ENCODE measurements at regions not wholly inside any gene's neighbourhood (a gene's known extent, or its start where the extent isn't known, plus 50 kb on each side); places are given as distances from the start of the nearest gene placed in this dataset.

DNA sequence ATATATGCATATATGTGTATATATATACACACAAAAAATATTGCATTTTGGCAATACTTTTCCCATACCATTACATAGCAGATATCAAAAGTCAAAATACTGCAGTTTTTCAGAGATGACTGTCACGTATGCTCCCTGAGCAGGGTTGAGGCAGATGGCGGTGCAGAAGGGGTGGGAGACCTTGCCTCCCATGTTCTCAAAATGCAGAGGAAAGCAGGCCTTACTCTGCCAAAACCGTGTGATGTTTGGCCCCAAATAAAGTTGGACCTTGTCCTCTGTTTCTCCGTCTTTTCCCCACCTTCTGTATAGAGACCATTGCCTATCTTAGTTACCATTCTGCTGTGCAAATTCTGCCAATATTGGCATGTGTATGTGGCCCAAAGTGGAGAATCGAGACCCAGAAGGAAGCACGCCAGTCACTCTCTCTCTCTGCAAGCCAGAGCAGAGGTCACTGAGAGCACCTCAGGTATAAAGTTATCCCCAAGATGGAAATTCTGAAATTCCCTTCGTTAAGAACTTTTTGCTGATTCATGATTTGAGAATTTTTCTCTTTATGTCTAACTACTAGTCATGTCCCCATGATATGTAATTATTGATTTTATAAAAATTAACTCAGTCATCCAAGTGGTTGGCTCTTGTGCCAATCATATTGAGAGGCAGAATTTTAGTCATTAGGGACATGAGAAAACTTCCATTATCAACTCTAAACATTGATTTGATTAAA is 898.8 kb downstream of the EPHA4 start:
- no peak overlapping the region for H2BK5ac ChIP-seq (ENCODE audit: low read length)
- H3K79me2 ChIP-seq (ENCODE audit: control insufficient read depth, insufficient read depth, low read length), result no peaks in the 10 kb centered on the region
- no peak overlapping the region for H2BK120ac ChIP-seq (ENCODE audit: low read depth, low read length)
- H2AK5ac ChIP-seq (ENCODE audit: low read length), result no peak overlapping the region
- H3K36me3 ChIP-seq (ENCODE audit: control insufficient read depth, insufficient read depth, low read length), result no peaks in the 10 kb centered on the region
- no peak overlapping the region for H3K9ac ChIP-seq (ENCODE audit: low read length)
- no peak for DNase-seq
- no peak overlapping the region for H3K4me3 ChIP-seq (ENCODE audit: low read length)
- no peak overlapping the region for H3K4me2 ChIP-seq (ENCODE audit: low read length)
- no peak overlapping the region for H3K4ac ChIP-seq (ENCODE audit: low read depth, low read length)
- H3K27ac ChIP-seq (ENCODE audit: low read depth, low read length), result no peak overlapping the region
- WGBS (ENCODE audit: extremely low coverage, insufficient coverage, low lambda C conversion rate), result no CpG with 5 or more reads among the region's 7 CpGs
- no peaks in the 10 kb centered on the region for H3K27me3 ChIP-seq (ENCODE audit: insufficient read depth, low read length, poor library complexity)
- H3K79me1 ChIP-seq (ENCODE audit: low read length), result no peaks in the 10 kb centered on the region
- no peak overlapping the region for H4K8ac ChIP-seq (ENCODE audit: low read depth, low read length)
- no peak overlapping the region for H3K18ac ChIP-seq (ENCODE audit: low read length)
- H3K23ac ChIP-seq (ENCODE audit: low read length), result no peak overlapping the region
- H2BK15ac ChIP-seq (replicated peaks; ENCODE audit: low read depth), result no peak overlapping the region
- peaks cover 5% of the 10 kb centered on the region for H3K4me1 ChIP-seq (ENCODE audit: control insufficient read depth, low read depth, low read length)
- H3K56ac ChIP-seq (ENCODE audit: low read length), result no peak overlapping the region
- H4K5ac ChIP-seq (ENCODE audit: low read length), result no peak overlapping the region

DNA sequence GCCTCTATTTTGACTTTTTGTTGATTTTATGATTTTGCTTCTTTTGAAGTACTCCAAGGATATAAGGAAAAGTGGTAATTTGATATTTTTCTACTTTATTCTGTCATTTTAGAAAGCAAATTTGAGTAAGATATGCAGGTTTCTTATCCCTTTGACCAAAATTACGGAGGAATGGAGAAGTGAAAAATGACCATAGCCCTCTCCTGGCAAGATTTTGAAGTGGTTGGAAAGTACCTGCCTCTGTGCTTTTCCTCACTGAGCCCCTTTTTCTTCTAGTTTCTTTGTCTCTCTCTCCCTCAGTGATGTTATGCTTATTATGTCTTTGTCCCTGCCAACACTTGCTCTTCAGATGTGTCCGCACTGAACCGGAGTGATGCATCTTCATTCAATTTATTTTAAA is 898.1 kb downstream of the EPHA4 start:
- no peak overlapping the region for H4K8ac ChIP-seq (ENCODE audit: low read depth, low read length)
- DNase-seq, result no peak
- peaks cover 5% of the 10 kb centered on the region for H3K4me1 ChIP-seq (ENCODE audit: control insufficient read depth, low read depth, low read length)
- WGBS (ENCODE audit: extremely low coverage, insufficient coverage, low lambda C conversion rate), result no CpG with 5 or more reads among the region's 3 CpGs
- H3K4me3 ChIP-seq (ENCODE audit: low read length), result no peak overlapping the region
- no peaks in the 10 kb centered on the region for H3K79me2 ChIP-seq (ENCODE audit: control insufficient read depth, insufficient read depth, low read length)
- no peaks in the 10 kb centered on the region for H3K79me1 ChIP-seq (ENCODE audit: low read length)
- no peak overlapping the region for H2AK5ac ChIP-seq (ENCODE audit: low read length)
- H4K5ac ChIP-seq (ENCODE audit: low read length), result no peak overlapping the region
- no peak overlapping the region for H3K4me2 ChIP-seq (ENCODE audit: low read length)
- no peak overlapping the region for H3K56ac ChIP-seq (ENCODE audit: low read length)
- no peak overlapping the region for H3K18ac ChIP-seq (ENCODE audit: low read length)
- no peaks in the 10 kb centered on the region for H3K36me3 ChIP-seq (ENCODE audit: control insufficient read depth, insufficient read depth, low read length)
- H3K27ac ChIP-seq (ENCODE audit: low read depth, low read length), result no peak overlapping the region
- no peak overlapping the region for H2BK15ac ChIP-seq (replicated peaks; ENCODE audit: low read depth)
- H2BK120ac ChIP-seq (ENCODE audit: low read depth, low read length), result no peak overlapping the region
- H3K23ac ChIP-seq (ENCODE audit: low read length), result no peak overlapping the region
- no peak overlapping the region for H3K9ac ChIP-seq (ENCODE audit: low read length)
- H3K27me3 ChIP-seq (ENCODE audit: insufficient read depth, low read length, poor library complexity), result no peaks in the 10 kb centered on the region
- H2BK5ac ChIP-seq (ENCODE audit: low read length), result no peak overlapping the region
- no peak overlapping the region for H3K4ac ChIP-seq (ENCODE audit: low read depth, low read length)

- WGBS (ENCODE audit: extremely low coverage, insufficient coverage, low lambda C conversion rate), result no CpG with 5 or more reads among the region's 1 CpG
- peaks cover 5% of the 10 kb centered on the region for H3K4me1 ChIP-seq (ENCODE audit: control insufficient read depth, low read depth, low read length)
- no peaks in the 10 kb centered on the region for H3K79me1 ChIP-seq (ENCODE audit: low read length)
- H3K79me2 ChIP-seq (ENCODE audit: control insufficient read depth, insufficient read depth, low read length), result no peaks in the 10 kb centered on the region
- no peak overlapping the region for H3K23ac ChIP-seq (ENCODE audit: low read length)
- no peak overlapping the region for H3K9ac ChIP-seq (ENCODE audit: low read length)
- no peak overlapping the region for H3K18ac ChIP-seq (ENCODE audit: low read length)
- no peak overlapping the region for H2AK5ac ChIP-seq (ENCODE audit: low read length)
- H3K56ac ChIP-seq (ENCODE audit: low read length), result no peak overlapping the region
- H2BK5ac ChIP-seq (ENCODE audit: low read length), result no peak overlapping the region
- H3K4me2 ChIP-seq (ENCODE audit: low read length), result no peak overlapping the region
- H2BK120ac ChIP-seq (ENCODE audit: low read depth, low read length), result no peak overlapping the region
- H3K4ac ChIP-seq (ENCODE audit: low read depth, low read length), result no peak overlapping the region
- H3K27ac ChIP-seq (ENCODE audit: low read depth, low read length), result no peak overlapping the region
- H3K4me3 ChIP-seq (ENCODE audit: low read length), result no peak overlapping the region
- no peak overlapping the region for H2BK15ac ChIP-seq (replicated peaks; ENCODE audit: low read depth)
- DNase-seq, result no peak
- no peaks in the 10 kb centered on the region for H3K27me3 ChIP-seq (ENCODE audit: insufficient read depth, low read length, poor library complexity)
- H3K36me3 ChIP-seq (ENCODE audit: control insufficient read depth, insufficient read depth, low read length), result no peaks in the 10 kb centered on the region
- no peak overlapping the region for H4K8ac ChIP-seq (ENCODE audit: low read depth, low read length)
- no peak overlapping the region for H4K5ac ChIP-seq (ENCODE audit: low read length)
Measured at GRCh38 chr2:220676695-220677094, 895.4 kb downstream of the EPHA4 start.

DNA sequence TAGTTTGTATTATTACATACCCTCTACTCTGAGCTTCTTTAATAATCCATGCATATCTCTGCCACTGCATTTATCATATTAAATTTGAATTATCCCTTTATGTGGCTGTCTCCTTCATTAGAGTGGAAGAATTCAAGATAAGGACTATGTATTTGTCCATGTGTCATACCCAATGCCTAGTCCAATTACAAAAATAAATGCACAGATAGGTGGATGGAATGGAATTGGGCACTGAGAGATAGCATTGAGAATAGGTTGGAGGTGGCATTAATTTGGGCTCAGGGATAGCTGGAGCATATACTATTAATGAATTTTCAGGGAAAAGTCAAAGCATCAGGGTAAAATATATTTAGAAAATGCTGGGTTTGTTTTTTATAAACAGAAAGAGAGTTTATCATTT is 893.2 kb downstream of the EPHA4 start:
- DNase-seq, result no peak
- Histone ChIP-seq H3K4me3 (ENCODE audit: low read length) (no peak overlapping the region), H3K27ac (ENCODE audit: low read depth, low read length) (no peak overlapping the region)

GRCh38 chr2:220682616-220683015 is 889.5 kb downstream of the EPHA4 start:
- WGBS (ENCODE audit: extremely low coverage, insufficient coverage, low lambda C conversion rate), result no CpG with 5 or more reads among the region's 1 CpG
- Histone ChIP-seq H3K23ac (ENCODE audit: low read length) (no peak overlapping the region), H3K4me2 (ENCODE audit: low read length) (no peak overlapping the region), H4K5ac (ENCODE audit: low read length) (no peak overlapping the region), H2BK120ac (ENCODE audit: low read depth, low read length) (no peak overlapping the region), H4K8ac (ENCODE audit: low read depth, low read length) (no peak overlapping the region), H2AK5ac (ENCODE audit: low read length) (no peak overlapping the region), H3K56ac (ENCODE audit: low read length) (no peak overlapping the region), H3K18ac (ENCODE audit: low read length) (no peak overlapping the region), H3K79me1 (ENCODE audit: low read length) (no peaks in the 10 kb centered on the region), H3K27ac (ENCODE audit: low read depth, low read length) (no peak overlapping the region), H3K4ac (ENCODE audit: low read depth, low read length) (no peak overlapping the region), H3K27me3 (ENCODE audit: insufficient read depth, low read length, poor library complexity) (no peaks in the 10 kb centered on the region), H3K36me3 (ENCODE audit: control insufficient read depth, insufficient read depth, low read length) (no peaks in the 10 kb centered on the region), H3K4me1 (ENCODE audit: control insufficient read depth, low read depth, low read length) (no peaks in the 10 kb centered on the region), H3K4me3 (ENCODE audit: low read length) (no peak overlapping the region), H2BK5ac (ENCODE audit: low read length) (no peak overlapping the region), H3K79me2 (ENCODE audit: control insufficient read depth, insufficient read depth, low read length) (no peaks in the 10 kb centered on the region), H2BK15ac (replicated peaks; ENCODE audit: low read depth) (no peak overlapping the region), H3K9ac (ENCODE audit: low read length) (no peak overlapping the region)
- DNase-seq, result no peak

More for the DNA sequence above, 893.2 kb downstream of the EPHA4 start:
- no peak overlapping the region for H3K18ac ChIP-seq (ENCODE audit: low read length)
- no peaks in the 10 kb centered on the region for H3K79me1 ChIP-seq (ENCODE audit: low read length)
- H2BK5ac ChIP-seq (ENCODE audit: low read length), result no peak overlapping the region
- H4K8ac ChIP-seq (ENCODE audit: low read depth, low read length), result no peak overlapping the region
- no peak overlapping the region for H3K4ac ChIP-seq (ENCODE audit: low read depth, low read length)
- no peak overlapping the region for H2BK15ac ChIP-seq (replicated peaks; ENCODE audit: low read depth)
- no peak overlapping the region for H3K56ac ChIP-seq (ENCODE audit: low read length)
- no peaks in the 10 kb centered on the region for H3K36me3 ChIP-seq (ENCODE audit: control insufficient read depth, insufficient read depth, low read length)
- H3K4me2 ChIP-seq (ENCODE audit: low read length), result no peak overlapping the region
- no peak overlapping the region for H2BK120ac ChIP-seq (ENCODE audit: low read depth, low read length)
- H2AK5ac ChIP-seq (ENCODE audit: low read length), result no peak overlapping the region
- H4K5ac ChIP-seq (ENCODE audit: low read length), result no peak overlapping the region
- no peaks in the 10 kb centered on the region for H3K79me2 ChIP-seq (ENCODE audit: control insufficient read depth, insufficient read depth, low read length)
- peaks cover 5% of the 10 kb centered on the region for H3K4me1 ChIP-seq (ENCODE audit: control insufficient read depth, low read depth, low read length)
- no peaks in the 10 kb centered on the region for H3K27me3 ChIP-seq (ENCODE audit: insufficient read depth, low read length, poor library complexity)
- H3K9ac ChIP-seq (ENCODE audit: low read length), result no peak overlapping the region
- no peak overlapping the region for H3K23ac ChIP-seq (ENCODE audit: low read length)

- H3K27me3 ChIP-seq (ENCODE audit: insufficient read depth, low read length, poor library complexity), result no peaks in the 10 kb centered on the region
- no peaks in the 10 kb centered on the region for H3K79me1 ChIP-seq (ENCODE audit: low read length)
- no peak overlapping the region for H2BK5ac ChIP-seq (ENCODE audit: low read length)
- no peaks in the 10 kb centered on the region for H3K79me2 ChIP-seq (ENCODE audit: control insufficient read depth, insufficient read depth, low read length)
- no peak overlapping the region for H2AK5ac ChIP-seq (ENCODE audit: low read length)
- H3K36me3 ChIP-seq (ENCODE audit: control insufficient read depth, insufficient read depth, low read length), result no peaks in the 10 kb centered on the region
- WGBS (ENCODE audit: extremely low coverage, insufficient coverage, low lambda C conversion rate), result no CpG with 5 or more reads among the region's 6 CpGs
- H3K23ac ChIP-seq (ENCODE audit: low read length), result no peak overlapping the region
- no peak overlapping the region for H3K27ac ChIP-seq (ENCODE audit: low read depth, low read length)
- no peak overlapping the region for H3K4me3 ChIP-seq (ENCODE audit: low read length)
- H3K56ac ChIP-seq (ENCODE audit: low read length), result no peak overlapping the region
- no peak overlapping the region for H4K8ac ChIP-seq (ENCODE audit: low read depth, low read length)
- H3K4me1 ChIP-seq (ENCODE audit: control insufficient read depth, low read depth, low read length), result no peaks in the 10 kb centered on the region
- H2BK120ac ChIP-seq (ENCODE audit: low read depth, low read length), result no peak overlapping the region
- H2BK15ac ChIP-seq (replicated peaks; ENCODE audit: low read depth), result no peak overlapping the region
- H3K9ac ChIP-seq (ENCODE audit: low read length), result no peak overlapping the region
- no peak overlapping the region for H3K4me2 ChIP-seq (ENCODE audit: low read length)
- no peak for DNase-seq
- H4K5ac ChIP-seq (ENCODE audit: low read length), result no peak overlapping the region
- H3K4ac ChIP-seq (ENCODE audit: low read depth, low read length), result no peak overlapping the region
- no peak overlapping the region for H3K18ac ChIP-seq (ENCODE audit: low read length)
Measured at GRCh38 chr2:220684099-220684498, 888.0 kb downstream of the EPHA4 start.

Data from mesendoderm (in vitro differentiated cells).